ENCODE measurements at regions not wholly inside any gene's neighbourhood (a gene's known extent, or its start where the extent isn't known, plus 50 kb on each side); places are given as distances from the start of the nearest gene placed in this dataset.
"Not testable (repeated sequence)": the region's sequence is repeated elsewhere in the genome, so short reads cannot be mapped to it uniquely, and the experiment has no call there.

DNA sequence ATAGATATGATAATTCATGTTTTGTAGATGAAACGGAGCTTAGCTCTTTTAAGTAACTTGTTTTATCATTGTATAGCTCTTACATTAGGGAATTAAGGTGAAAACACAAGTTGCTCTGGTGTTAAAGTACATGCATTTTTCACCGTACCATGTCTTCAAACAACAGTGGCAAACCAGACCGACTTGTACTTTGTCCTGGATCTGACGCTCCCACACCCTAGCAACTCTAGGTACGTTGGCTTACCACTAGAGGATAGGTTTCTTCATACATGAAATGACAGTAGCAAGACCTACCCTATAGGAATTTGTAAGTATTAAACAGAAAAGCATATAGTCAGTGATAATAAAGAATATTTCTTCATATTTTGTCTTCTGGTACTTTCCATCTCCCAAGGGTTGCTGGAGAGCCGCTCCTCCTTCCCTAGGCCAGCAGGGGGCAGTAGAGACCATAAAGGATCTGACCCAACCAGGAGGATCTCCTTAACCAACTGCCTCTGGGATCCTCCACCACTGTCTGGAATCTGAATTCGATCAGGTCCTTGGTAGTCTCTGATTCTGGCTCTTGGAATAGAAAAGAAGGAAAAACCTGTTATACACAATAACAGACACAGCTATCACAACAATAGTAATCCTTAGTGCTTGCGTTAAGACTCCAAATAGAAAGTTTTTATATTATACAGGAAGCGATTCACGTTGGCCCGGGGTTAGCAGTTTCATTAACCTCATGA is 136.7 kb downstream of the CAVIN4 start:
- DNase-seq = peak; percentile 73

DNA sequence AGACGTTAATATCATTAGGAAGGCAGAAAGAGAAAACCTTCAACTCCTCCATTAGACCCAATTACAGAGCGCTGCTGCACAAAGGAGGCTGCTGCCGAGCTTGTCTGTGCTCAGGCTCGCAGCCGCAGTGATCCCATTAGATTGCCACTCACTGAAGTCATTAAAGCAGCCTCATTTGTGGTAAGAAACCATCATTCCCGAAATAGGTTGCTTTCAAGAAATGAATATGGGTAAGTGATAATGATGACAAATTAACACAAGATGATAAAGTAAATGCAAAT is 137.2 kb downstream of the CAVIN4 start:
- DNase-seq = no peak

DNA sequence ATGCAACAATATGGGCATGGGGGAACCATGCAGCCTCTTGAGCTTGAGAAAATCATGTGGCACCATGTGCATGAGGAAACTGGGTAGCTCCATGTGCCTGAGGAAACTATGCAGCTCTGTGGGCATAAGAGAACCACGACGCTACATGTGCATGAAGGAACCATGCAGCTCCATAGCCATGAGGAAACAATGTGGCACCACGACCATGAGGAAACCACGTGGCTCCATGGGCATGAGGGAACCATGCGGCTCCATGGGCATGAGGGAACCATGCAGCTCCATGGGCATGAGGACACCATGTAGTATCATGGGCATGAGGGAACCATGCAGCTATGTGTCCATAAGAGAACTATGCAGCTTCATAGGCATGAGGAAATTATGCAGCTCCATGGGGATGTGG is 140.8 kb downstream of the CAVIN4 start:
- DNase-seq = no peak

DNA sequence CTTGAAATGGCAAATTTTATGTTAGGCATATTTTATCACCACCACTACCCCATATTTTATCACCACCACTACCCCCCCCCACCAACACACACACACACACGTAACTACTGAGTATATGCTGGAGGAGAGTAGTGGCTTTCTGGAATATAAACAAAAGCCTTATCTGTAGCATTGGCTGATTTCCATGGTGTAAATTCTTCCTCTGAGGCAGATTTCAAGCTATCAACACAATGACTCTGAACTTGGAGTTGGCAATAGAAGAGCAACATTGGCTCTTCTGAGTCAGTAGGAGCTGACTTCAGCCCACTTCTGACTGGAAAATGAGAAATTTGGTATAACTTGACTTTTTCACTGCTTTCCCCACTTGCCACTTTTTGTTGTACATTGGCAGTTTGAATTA is 143.0 kb downstream of the CAVIN4 start:
- no peak for DNase-seq

DNA sequence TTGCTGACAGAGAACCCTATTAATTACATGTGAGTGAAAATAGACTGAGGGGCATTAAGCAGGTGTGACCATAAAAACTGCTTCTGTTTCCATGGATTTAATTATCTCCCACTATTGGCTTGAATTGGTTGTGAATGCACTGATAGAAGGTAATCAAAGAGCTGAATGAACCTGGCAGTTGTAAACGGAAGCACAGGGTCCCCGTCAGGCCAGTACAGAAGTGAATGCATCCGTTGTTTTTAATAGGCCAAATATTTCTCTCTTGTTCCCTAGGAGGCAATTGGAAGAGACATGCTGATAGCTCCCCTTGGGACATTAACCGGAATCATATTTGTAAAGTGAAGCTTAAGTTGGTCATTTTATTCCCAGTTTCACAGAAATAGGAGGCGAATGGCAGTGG is 147.0 kb downstream of the CAVIN4 start:
- DNase-seq = no peak

DNA sequence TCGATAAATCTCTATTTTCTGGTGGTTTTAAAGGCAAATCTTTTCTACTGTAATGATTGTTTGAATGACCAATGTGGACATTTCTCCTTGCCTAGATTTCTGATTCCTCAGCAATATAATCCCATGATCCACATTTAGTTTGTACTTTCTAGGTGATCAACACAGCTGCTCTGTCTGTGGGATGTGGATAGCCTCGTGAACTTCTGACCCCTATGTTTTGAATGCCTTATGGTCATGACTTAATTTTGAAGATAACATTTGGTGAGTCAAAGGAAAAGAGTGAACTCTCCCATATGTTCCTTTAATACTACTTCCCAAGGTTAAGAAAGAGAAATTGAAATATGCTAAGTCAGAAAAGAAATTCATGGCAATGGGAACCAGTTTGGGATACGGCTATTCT is 147.5 kb downstream of the CAVIN4 start:
- no peak for DNase-seq

DNA sequence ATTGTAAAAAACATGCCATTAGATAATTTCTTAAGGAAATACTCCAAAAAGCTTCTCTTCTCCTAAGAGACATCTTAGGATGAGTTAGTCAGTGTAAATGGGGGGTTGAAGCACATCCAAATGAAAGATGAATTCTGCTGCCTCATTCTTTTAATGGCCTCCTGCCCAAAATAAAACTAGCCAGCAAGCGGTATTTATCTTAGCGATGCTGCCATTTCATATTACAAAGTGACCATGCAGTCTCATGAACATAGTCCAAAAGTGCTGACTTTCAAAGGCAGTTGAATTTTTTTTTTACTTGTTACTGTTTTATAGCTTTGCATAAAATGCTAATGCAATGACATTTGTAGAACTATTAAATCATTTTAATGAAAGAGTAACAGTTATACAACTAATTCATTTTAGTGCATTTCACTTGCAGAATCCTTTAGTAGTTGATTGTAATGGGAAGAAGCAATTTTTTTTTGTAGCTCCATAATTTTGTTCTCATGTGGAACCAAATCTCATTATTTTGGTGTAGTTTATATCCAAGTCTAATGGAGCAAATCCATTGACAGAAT is 151.5 kb downstream of the CAVIN4 start:
- no peak for DNase-seq

DNA sequence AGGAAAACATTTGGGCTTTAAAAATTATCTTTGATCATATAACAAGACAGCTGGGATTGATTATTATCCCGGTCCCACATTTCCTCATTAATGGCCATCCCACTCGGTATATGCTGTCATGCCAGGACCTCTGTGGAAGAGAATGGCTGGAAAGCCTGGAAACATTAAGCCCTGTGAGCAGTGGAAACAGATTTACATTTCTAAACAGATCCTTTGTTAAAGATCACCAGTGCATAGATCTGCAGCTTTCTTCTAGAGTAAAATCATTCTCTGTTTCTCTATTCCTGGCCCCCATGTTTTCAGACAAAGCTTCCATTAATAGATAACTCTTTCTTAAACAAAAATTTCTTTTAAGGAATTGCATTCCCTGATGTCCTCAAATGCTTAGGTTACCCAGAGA is 152.2 kb downstream of the CAVIN4 start:
- DNase-seq = no peak

DNA sequence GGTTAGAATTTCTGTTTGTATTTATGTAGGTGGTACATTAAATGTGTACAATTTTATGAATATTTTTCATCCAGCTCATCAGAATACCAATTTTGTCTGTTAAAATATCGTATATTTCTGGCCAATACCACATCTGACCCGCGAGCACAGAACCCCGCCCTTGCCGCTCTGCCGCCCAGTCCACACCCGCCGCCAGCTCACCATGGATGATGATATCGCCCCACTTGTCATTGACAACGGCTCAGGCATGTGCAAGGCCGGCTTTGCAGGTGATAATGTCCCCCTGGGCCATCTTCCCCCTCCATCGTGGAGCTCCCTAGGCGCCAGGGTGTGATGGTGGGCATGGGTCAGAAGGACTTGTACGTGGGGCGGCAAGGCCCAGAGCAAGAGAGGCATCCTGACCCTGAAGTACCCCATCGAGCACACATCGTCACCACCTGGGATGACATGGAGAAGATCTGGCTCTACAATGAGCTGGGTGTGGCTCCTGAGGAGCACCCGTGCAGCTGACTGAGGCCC is 153.2 kb downstream of the CAVIN4 start:
- DNase-seq = no peak

DNA sequence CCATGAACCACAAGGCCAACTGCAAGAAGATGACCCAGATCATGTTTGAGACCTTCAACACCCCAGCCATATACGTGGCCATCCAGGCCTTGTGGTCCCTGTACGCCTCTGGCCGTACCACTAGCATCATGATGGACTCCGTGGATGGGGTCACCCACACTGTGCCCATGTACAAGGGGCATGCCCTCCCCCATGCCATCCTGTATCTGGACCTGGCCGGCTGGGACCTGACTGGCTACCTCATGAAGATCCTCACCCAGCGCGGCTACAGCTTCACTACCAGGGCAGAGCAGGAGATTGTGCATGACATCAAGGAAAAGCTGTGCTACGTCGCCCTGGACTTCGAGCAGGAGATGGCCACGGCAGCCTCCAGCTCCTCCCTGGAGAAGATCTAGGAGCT is 153.7 kb downstream of the CAVIN4 start:
- no peak for DNase-seq

DNA sequence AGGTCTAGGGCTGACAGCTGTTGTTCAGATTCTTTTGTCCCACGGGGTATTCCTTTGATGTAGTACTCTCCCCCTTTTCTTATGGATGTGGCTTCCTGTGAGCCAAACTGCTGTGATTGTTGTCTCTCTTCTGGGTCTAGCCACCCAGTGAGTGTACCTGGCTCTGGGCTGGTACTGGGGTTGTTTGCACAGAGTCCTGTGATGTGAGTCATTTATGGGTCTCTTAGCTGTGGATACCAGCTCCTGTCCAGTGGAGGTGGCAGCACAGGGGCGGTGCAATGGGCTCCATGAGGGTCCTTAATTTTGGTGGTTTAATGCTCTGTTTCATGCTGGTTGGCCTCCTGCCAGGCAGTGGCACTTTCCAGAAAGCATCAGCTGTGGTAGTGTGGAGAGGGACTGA is 161.3 kb downstream of the CAVIN4 start:
- no peak for DNase-seq

DNA sequence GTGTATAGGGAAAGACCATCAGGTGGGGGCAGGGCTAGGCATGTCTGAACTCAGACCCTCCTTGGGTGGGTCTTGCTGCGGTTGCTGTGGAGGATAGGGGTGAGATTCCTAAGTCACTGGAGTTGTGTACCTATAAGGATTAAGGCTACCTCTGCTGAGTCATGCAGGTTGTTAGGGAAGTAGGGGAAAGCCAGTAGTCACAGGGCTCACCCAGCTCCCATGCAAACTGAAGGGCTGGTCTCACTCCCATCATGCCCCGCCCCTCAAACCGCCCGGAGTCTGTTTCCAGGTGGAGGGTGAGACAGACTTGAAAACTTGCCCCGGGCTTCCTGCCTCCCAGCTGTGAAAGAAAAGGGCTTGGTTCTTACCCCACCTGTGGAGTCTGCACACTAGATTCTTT is 161.8 kb downstream of the CAVIN4 start:
- no peak for DNase-seq

DNA sequence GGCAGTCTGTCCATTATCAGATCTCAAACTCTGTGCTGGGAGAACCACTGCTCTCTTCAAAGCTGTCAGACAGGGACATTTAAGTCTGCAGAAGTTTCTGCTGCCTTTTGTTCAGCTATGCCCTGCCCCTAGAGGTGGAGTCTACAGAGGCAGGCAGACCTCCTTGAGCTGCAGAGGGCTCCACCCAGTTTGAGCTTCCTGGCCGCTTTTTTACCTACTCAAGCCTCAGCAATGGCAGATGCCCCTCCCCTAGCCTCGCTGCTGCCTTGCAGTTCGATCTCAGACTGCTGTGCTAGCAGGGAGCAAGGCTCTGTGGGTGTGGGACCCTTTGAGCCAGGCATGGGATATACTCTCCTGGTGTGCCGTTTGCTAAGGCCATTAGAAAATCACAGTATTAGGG is 171.1 kb downstream of the CAVIN4 start:
- DNase-seq = not testable (repeated sequence)

DNA sequence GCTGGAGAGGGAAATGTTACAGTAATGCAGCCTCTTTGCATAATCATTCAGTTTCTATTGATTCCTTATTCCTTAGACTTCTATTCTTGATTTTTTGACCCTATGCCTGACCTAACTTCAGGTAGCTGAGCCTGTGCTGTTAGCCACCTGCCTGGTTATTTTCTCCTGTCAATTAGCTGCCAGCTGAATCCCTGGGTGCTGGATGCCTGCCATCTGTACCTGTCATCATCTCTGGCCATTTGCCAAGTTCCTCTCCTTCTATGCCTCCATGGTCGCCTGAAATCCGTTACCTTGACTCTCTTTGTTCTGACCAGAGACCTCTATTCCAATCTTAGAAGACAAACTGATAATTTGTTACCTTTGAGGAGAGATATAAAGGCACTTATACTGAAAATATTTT is 178.3 kb downstream of the CAVIN4 start:
- peak; percentile 80 for DNase-seq

DNA sequence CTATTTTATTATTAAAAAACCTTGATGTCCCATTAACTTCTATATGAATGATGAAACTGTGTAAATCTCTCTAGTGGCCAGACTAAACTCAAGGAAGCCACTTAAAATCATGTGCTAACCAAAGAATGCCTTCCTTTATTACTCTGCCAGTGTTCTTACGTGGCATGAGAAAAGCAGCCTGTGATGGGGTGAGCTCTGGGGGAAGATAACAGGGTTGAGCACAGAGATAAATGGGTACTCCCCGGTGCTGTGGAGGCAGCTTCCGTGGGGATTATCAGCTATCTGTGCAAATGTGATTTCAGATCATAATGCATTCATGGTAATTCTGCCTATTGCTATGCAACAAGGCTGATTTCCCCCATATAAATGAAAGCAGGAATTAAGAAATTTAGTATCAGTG is 181.3 kb downstream of the CAVIN4 start:
- no peak for DNase-seq

DNA sequence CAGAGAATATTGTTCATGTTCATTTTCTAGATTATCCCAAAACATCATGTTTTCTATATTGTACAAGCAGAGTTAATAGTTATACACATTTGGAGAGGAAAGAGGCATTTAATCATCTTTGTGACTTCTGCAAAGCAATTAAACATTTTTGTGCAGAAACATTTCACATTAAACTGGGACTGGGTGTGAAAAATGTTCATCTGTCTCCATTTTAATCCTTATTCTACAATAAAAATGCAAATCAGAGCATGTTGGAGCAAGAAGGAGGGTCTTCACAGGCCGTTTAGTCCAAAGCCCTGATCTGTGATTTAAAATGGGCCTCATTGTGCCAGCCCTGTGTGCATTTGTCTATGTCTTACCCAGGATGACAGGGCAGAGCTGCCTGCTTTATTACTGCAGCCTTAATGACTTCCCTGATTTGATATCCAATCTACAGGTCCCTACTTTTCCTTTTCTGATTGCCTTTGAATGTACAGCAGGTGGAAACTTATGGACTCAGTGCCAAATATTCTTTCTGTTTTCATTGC is 183.5 kb downstream of the CAVIN4 start:
- DNase-seq = no peak

DNA sequence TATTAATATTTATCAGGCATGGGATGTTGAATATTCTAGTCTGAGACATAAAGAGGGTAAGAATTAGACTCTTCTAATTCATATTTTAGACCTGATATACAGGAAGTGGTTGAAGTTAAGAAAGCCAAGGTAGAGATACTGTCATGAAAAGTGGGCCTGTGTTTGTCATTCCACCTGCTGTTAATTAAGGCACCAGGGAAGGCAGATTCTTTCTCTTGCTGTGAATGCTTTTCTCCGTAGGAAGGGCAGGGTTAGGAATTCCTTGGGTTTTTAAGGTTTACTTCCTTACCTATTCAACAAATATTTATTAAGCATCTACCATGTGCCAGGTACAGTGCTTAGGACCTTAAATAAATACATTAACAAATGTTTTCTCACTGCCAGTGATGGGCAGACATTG is 196.4 kb downstream of the CAVIN4 start:
- DNase-seq = no peak

DNA sequence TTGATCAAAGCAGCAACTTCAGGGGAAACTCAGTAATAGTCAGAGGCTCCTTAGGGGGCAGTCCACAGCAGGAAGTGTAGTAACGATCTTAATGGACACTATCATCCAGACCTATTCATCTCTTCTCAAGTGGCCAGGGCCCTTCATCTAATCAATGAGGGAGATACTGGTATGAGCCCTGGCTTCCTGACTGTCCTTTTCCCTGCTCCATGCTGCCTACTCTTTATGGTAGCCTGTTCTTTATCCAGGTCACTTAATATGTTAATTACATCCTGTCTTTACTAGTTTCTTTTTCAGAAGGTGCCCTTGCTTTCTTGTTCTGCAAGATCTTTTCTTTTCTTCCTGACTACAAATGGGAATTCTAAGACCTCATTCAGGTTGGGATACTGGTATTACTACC is 197.1 kb downstream of the CAVIN4 start:
- no peak for DNase-seq

DNA sequence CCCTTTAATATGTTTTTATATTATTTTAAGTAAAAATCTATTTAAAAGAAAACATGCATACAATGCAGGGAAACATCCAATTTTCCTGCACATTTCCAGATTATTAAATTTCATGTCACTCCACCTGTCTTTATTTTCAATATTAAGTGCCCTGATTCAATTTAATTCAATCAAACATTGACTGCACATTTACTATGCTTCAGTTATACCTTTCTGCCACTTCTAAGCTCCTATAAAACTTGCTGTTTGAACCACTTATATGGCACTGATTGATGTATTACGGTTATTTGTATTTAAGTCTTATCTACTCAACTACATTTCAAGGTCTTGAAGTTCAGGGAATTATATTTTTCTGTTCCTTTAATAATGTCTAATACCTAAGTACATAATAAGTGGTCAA is 198.0 kb downstream of the CAVIN4 start:
- DNase-seq = no peak

DNA sequence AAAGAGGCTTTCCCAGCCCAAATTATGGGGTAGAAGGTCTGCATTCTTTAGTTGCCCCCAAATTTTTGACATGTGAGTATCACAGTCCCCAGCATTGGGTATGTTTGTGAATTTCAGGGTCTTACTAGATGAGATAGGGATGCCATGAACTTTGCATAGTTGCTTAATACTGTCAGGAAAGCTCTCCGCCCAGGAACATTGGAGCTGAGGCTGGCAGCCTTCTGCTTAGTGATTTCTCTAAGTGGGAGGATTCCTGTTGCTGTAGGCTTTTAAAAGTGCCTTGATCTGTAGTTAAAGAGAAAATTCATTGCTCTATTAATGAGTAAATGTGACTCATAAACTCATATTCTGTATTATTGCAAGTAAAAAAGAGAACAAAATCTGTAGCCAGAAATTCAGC is 206.9 kb downstream of the CAVIN4 start:
- DNase-seq = no peak

DNA sequence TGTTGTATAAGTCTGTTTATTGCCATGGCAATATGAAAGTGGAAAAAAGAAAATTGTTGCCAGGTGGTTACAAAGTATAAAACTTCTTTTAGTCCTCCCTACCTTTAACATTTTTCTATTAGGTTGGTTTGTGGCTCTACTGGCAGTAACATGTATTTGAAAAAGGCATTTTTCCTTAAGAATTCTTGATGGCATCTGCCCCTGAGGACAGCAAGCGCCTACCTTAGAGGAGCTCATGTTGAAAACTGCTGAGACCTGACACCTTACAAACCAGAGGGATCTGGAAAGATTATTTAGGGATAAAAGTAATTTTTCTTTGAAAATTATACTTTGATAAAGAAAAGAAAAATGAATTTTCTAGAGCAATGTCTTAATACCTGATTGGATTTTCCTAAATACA is 208.1 kb downstream of the CAVIN4 start:
- DNase-seq = no peak

DNA sequence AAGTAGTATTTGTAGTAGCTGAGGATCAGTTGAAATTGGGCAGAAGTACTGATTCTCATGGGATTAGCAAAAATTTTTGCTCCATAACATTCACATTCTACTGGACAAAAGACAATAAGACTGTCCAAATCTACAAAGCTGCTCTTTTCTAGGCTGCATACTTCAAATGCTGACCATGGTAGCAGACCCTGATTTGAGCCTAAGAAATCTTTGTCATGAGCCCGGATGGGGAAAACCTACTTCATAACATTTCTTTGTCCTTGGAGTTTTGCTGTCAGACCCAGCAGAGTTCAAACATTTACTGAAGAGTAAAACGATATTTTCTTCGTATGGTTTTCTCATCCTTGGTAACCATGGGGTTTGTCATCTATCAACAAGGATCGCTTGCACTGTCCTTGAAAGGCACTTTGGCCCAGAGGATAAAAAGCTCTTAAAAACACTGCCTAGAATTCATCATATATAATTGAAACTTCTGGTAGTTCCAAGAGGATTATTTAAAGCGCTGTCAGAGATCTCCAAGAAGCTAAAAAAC is 216.9 kb downstream of the CAVIN4 start:
- DNase-seq = no peak

DNA sequence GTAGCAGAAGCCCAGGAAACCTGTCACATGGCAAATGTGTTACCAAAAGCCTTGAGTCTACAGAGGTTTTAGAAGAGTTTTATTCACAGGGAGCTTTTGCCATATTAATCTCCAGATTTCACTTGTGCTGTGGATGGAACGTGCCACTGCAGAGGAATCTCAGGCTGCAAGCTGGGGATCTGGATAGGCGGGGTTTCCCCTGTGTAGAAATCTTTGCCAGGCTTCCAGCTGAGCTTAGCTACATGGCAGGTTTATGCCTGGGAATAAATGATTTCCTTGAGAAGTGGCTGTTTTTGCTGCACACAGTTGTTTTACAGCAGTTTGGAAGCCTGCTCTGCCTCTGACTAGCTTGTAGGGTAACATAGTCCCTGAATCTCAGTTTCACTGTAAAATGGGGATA is 224.6 kb upstream of the PLPPR1 start:
- no peak for DNase-seq

DNA sequence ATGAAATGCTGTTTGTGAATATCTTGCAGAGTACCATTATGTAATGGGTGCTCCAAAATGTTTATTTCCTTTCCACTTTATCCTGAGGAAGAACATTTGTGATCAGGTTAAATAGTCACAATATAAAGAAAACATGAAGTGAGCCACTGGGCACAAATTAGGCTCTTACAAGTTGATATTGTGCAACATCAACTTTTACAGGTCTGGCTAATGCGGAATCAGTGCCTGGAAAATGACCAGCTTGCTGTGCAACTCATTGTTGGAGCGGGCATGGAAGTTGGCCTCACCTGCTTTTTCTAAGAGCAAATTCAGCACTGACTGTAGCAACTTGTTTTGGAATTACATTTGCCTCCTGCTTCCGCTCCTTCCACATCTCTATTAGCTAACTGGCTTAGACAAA is 216.9 kb upstream of the PLPPR1 start:
- no peak for DNase-seq

DNA sequence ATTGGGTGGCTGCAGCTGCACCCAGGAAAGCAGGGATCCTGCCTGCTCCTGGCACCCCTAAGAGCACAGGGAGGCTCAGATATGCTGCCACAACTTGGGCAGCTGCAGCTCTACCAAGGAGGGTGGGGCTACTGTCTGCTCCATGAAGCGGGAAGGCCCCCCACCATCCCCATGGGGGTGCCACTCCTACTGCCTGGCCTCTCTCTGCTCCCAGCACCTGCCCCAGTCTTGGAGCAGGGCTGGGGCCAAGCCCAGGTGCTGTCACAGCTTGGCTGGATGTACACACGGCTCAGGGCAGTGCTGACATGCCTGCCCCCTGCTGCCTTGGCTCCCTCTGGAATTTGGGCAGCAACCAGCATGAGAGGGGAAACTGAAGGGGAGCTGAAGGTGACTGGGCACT is 214.7 kb upstream of the PLPPR1 start:
- no peak for DNase-seq

Measured in NCI-H510A treated with DMSO at 0.1 percent for 48 hours (cell line).